MCF 10A (cell line): ENCODE measurements at regions not wholly inside any gene's neighbourhood (a gene's known extent, or its start where the extent isn't known, plus 50 kb on each side); places are given as distances from the start of the nearest gene placed in this dataset.

Experiments
- BruUV-seq: library from RNA; stranded (reverse); fragments of 400-500 nt; replicated peaks from 2 replicates; lab custom pipeline; 2021; lab: Mats Ljungman, UMichigan
- CTCF ChIA-PET: fragments of 300-600 bp; sonication (Branson Sonifier 250); formaldehyde crosslinking; extraction: SDS; loops from one replicate; lab custom pipeline; 2021; ENCODE audit warnings: antibody characterized with exemption, inconsistent platforms; lab: Yijun Ruan, JAX
- POLR2A ChIA-PET: fragments of 300-600, 350-650 bp; sonication (Branson Sonifier 250); formaldehyde crosslinking; extraction: SDS; loops from one replicate; lab custom pipeline; 2020; ENCODE audit warnings: antibody characterized with exemption, inconsistent platforms; lab: Yijun Ruan, JAX
- DNase-seq: peaks from one replicate; pipeline ENCODE4 v3.0.0-alpha.2; 2018; ENCODE audit not compliant: unreplicated experiment
- H3K27ac Mint-ChIP-seq: one replicate; pipeline ENCODE4 v1.8.0; 2022; ENCODE audit warnings: mild to moderate bottlenecking, low read depth, mixed read lengths; ENCODE audit not compliant: unreplicated experiment
- H3K27me3 Mint-ChIP-seq: one replicate; pipeline ENCODE4 v1.8.0; 2022; ENCODE audit warnings: mixed read lengths; ENCODE audit not compliant: insufficient read depth, unreplicated experiment
- H3K36me3 Mint-ChIP-seq: one replicate; pipeline ENCODE4 v1.8.0; 2022; ENCODE audit warnings: mild to moderate bottlenecking, moderate library complexity, mixed read lengths; ENCODE audit not compliant: insufficient read depth, unreplicated experiment
- H3K4me1 Mint-ChIP-seq: one replicate; pipeline ENCODE4 v1.8.0; 2022; ENCODE audit warnings: mixed read lengths; ENCODE audit not compliant: insufficient read depth, unreplicated experiment
- H3K4me3 Mint-ChIP-seq: one replicate; pipeline ENCODE4 v1.8.0; 2022; ENCODE audit warnings: mild to moderate bottlenecking, moderate library complexity, mixed read lengths; ENCODE audit not compliant: unreplicated experiment
- H3K9me3 Mint-ChIP-seq: one replicate; pipeline ENCODE4 v1.8.0; 2022; ENCODE audit warnings: mixed read lengths; ENCODE audit not compliant: unreplicated experiment
- intact Hi-C: fragments of 100-400 bp; cut with micrococcal nuclease; formaldehyde crosslinking; loops from 2 replicates; pipeline ENCODE4 v1.14.1; 2022
- TF ChIP-seq, protein P1 (sequence below): fragments of 200-600 bp; IDR thresholded peaks from one replicate; pipeline ENCODE4 v1.8.0; 2022; ENCODE audit warnings: antibody characterized with exemption, mild to moderate bottlenecking; ENCODE audit not compliant: unreplicated experiment

DNA sequence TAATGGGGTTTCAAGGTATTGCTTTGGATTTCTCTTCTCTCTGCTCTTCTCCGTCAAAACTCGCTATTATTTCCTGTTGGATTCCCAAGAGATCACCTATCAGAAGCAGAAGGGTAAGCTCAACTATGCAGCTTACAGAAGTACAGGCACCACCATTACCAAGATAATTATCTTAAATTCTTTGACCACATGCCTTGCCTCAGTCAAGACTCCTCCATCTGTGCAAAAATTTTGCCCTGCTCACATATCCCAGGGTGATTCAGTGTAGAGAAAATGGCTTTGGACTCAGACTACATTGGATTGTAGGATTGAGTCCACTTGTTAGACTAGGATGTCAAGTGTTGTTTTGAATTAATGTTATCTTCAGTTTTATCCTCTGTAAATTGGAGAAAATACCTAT, 698.7 kb downstream of the TDRD15 start:
- Mint-ChIP-seq H3K4me3 (no peak overlapping the region), H3K27ac (no peak overlapping the region), H3K4me1 (no peaks in the 10 kb centered on the region), H3K36me3 (no peaks in the 10 kb centered on the region), H3K9me3 (no peaks in the 10 kb centered on the region), H3K27me3 (no peaks in the 10 kb centered on the region)
- POLR2A ChIA-PET = no interaction called here
- TF ChIP-seq, protein P1, sequence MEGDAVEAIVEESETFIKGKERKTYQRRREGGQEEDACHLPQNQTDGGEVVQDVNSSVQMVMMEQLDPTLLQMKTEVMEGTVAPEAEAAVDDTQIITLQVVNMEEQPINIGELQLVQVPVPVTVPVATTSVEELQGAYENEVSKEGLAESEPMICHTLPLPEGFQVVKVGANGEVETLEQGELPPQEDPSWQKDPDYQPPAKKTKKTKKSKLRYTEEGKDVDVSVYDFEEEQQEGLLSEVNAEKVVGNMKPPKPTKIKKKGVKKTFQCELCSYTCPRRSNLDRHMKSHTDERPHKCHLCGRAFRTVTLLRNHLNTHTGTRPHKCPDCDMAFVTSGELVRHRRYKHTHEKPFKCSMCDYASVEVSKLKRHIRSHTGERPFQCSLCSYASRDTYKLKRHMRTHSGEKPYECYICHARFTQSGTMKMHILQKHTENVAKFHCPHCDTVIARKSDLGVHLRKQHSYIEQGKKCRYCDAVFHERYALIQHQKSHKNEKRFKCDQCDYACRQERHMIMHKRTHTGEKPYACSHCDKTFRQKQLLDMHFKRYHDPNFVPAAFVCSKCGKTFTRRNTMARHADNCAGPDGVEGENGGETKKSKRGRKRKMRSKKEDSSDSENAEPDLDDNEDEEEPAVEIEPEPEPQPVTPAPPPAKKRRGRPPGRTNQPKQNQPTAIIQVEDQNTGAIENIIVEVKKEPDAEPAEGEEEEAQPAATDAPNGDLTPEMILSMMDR = no peak
- no peak for DNase-seq
- CTCF ChIA-PET = interaction anchor here (1.2 kb wide), 1 partner anchor 11 kb away, joined by 3 read pairs; no protein-coding TSS in a partner anchor
- intact Hi-C loops = no loop called here
- no TSS peak for BruUV-seq

GRCh38 chr2:21833767-21834166, 710.0 kb downstream of the TDRD15 start:
- H3K27me3 Mint-ChIP-seq = peaks cover 11% of the 10 kb centered on the region
- CTCF ChIA-PET = no interaction called here
- no peaks in the 10 kb centered on the region for H3K36me3 Mint-ChIP-seq
- peaks cover 23% of the 10 kb centered on the region for H3K9me3 Mint-ChIP-seq
- POLR2A ChIA-PET = interaction anchor here (0.8 kb wide), 1 partner anchor 132 kb away, joined by 4 read pairs; no protein-coding TSS in a partner anchor
- DNase-seq = no peak
- no TSS peak for BruUV-seq
- no peaks in the 10 kb centered on the region for H3K4me1 Mint-ChIP-seq
- H3K4me3 Mint-ChIP-seq = no peak overlapping the region
- H3K27ac Mint-ChIP-seq = no peak overlapping the region
- intact Hi-C loops = no loop called here
- TF ChIP-seq, protein P1 = no peak

DNA sequence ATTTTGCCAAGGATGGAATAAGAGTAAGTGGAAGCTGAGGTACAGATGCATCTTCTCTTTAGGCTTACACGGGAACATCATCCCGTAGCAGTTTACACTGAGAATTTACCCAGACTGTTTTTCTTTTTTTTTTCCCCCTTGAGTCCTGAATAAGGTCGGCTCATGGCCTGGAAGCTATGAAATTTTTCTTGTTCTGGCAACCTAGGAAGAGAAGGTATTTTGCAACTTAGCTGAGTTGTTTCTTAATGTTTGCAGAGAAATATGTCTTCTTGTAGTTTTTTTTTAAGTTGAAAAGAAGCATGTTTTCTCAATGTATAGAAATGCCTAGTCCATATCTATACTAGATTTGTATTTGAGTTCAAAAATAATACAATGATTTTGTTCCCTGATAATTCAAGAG, 712.5 kb downstream of the TDRD15 start:
- ChIA-PET POLR2A (no interaction called here), CTCF (interaction anchor here (0.6 to 1.1 kb wide), 3 partner anchors 38 to 520 kb away, joined by 3 read pairs; no protein-coding TSS in a partner anchor)
- peaks cover 7% of the 10 kb centered on the region for H3K9me3 Mint-ChIP-seq
- no peaks in the 10 kb centered on the region for H3K36me3 Mint-ChIP-seq
- no peaks in the 10 kb centered on the region for H3K4me1 Mint-ChIP-seq
- intact Hi-C loops = no loop called here
- peak; percentile 40 for DNase-seq
- no peak overlapping the region for H3K4me3 Mint-ChIP-seq
- H3K27ac Mint-ChIP-seq = no peak overlapping the region
- H3K27me3 Mint-ChIP-seq = no peaks in the 10 kb centered on the region
- TF ChIP-seq, protein P1 = no peak
- BruUV-seq = no TSS peak

DNA sequence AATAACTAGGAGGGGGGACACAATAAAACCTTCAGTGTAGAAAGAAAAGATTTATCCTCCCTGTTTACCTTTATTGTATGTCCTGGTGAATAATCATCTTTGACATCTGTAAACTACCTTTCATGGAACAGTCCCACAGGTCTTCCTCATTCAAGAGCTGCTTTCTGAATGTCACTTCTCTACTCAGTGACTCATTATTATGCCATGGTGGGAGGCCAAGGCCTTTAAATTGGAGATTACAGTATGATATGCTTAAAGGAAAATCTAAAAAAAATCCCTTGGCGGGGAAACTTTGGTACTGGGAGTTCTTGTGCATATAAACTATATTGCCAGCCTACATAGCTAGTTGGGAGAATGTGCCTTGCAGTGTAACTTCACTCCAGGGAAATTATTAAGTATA, 713.0 kb downstream of the TDRD15 start:
- H3K4me3 Mint-ChIP-seq = no peak overlapping the region
- no peaks in the 10 kb centered on the region for H3K27me3 Mint-ChIP-seq
- no TSS peak for BruUV-seq
- ChIA-PET CTCF (interaction anchor here (0.6 to 1.1 kb wide), 2 partner anchors 305 to 520 kb away, joined by 3 read pairs; no protein-coding TSS in a partner anchor), POLR2A (no interaction called here)
- no peak for DNase-seq
- intact Hi-C loops = no loop called here
- H3K36me3 Mint-ChIP-seq = no peaks in the 10 kb centered on the region
- H3K4me1 Mint-ChIP-seq = no peaks in the 10 kb centered on the region
- peaks cover 2% of the 10 kb centered on the region for H3K9me3 Mint-ChIP-seq
- no peak overlapping the region for H3K27ac Mint-ChIP-seq
- TF ChIP-seq, protein P1 = no peak
